ENCODE measurements at regions not wholly inside any gene's neighbourhood (a gene's known extent, or its start where the extent isn't known, plus 50 kb on each side); places are given as distances from the start of the nearest gene placed in this dataset.

DNA sequence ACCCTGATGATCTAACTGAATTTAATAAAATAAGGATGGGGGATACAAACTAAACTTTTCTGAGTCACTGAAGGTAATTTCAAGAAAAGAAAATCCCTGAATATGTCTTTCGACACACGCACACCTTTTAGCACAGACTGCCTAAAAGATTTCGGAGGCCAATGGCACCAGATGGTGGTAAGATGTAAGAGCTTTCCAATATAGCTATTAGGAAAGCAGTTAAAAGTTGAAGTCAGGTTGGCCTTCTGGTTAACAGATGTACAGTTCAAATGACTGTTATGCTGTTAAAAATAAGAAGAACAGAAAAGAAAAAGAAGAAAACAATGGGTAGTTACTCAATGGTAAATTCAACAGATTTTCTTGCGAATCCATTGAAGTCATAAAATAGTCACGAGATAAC lies 80.7 kb upstream of the KRR1 start:
- Histone ChIP-seq H4K20me1 (ENCODE audit: insufficient read depth, low read length) (no peaks in the 10 kb centered on the region), H3K9me3 (ENCODE audit: insufficient read depth, low read length) (no peaks in the 10 kb centered on the region), H3K9ac (ENCODE audit: low read length) (no peak overlapping the region), H3K4me3 (ENCODE audit: low read length) (no peak overlapping the region), H2AFZ (ENCODE audit: low read depth, low read length) (no peak overlapping the region), H3K4me1 (ENCODE audit: low read length) (no peaks in the 10 kb centered on the region), H3K36me3 (replicated peaks; ENCODE audit: low read depth, low read length) (no peaks in the 10 kb centered on the region), H3K27ac (ENCODE audit: low read length) (no peak overlapping the region), H3K27me3 (ENCODE audit: low read depth, low read length) (no peaks in the 10 kb centered on the region), H3K4me2 (ENCODE audit: low read length) (no peak overlapping the region), H3K79me2 (ENCODE audit: low read length) (no peaks in the 10 kb centered on the region)
- TF ChIP-seq, protein P1, sequence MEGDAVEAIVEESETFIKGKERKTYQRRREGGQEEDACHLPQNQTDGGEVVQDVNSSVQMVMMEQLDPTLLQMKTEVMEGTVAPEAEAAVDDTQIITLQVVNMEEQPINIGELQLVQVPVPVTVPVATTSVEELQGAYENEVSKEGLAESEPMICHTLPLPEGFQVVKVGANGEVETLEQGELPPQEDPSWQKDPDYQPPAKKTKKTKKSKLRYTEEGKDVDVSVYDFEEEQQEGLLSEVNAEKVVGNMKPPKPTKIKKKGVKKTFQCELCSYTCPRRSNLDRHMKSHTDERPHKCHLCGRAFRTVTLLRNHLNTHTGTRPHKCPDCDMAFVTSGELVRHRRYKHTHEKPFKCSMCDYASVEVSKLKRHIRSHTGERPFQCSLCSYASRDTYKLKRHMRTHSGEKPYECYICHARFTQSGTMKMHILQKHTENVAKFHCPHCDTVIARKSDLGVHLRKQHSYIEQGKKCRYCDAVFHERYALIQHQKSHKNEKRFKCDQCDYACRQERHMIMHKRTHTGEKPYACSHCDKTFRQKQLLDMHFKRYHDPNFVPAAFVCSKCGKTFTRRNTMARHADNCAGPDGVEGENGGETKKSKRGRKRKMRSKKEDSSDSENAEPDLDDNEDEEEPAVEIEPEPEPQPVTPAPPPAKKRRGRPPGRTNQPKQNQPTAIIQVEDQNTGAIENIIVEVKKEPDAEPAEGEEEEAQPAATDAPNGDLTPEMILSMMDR (IDR thresholded peaks at IDR 0.05; ENCODE audit: low read depth, low read length), result no peak
- TF ChIP-seq EZH2phosphoT487 (IDR thresholded peaks at IDR 0.05; ENCODE audit: low read depth), result no peak

DNA sequence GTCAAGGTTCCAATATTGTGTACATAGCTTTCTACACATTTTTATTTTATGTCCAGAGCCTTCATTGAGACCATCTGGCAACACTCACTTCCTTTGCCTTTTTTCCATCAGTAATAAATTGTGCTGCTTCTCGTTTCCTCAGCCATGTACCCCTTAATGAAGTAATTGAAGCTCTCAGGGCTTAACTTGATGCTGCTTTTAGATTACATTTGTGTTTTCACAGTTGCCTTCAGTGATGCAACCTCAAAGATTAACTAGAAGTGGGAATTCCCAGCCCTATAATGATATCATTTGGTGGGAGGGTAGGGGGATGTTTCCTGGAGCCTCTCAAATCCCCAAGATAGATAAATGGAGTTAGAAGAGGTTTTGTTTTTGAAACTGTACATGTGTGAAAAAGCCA lies 80.2 kb upstream of the KRR1 start:
- Histone ChIP-seq H3K36me3 (replicated peaks; ENCODE audit: low read depth, low read length) (no peaks in the 10 kb centered on the region), H3K4me2 (ENCODE audit: low read length) (no peak overlapping the region), H3K27me3 (ENCODE audit: low read depth, low read length) (no peaks in the 10 kb centered on the region), H4K20me1 (ENCODE audit: insufficient read depth, low read length) (no peaks in the 10 kb centered on the region), H3K79me2 (ENCODE audit: low read length) (no peaks in the 10 kb centered on the region), H3K4me1 (ENCODE audit: low read length) (no peaks in the 10 kb centered on the region), H3K27ac (ENCODE audit: low read length) (no peak overlapping the region), H2AFZ (ENCODE audit: low read depth, low read length) (no peak overlapping the region), H3K9me3 (ENCODE audit: insufficient read depth, low read length) (no peaks in the 10 kb centered on the region), H3K9ac (ENCODE audit: low read length) (no peak overlapping the region), H3K4me3 (ENCODE audit: low read length) (no peak overlapping the region)
- no peak for TF ChIP-seq EZH2phosphoT487 (IDR thresholded peaks at IDR 0.05; ENCODE audit: low read depth)
- TF ChIP-seq, protein P1 (IDR thresholded peaks at IDR 0.05; ENCODE audit: low read depth, low read length), result no peak

DNA sequence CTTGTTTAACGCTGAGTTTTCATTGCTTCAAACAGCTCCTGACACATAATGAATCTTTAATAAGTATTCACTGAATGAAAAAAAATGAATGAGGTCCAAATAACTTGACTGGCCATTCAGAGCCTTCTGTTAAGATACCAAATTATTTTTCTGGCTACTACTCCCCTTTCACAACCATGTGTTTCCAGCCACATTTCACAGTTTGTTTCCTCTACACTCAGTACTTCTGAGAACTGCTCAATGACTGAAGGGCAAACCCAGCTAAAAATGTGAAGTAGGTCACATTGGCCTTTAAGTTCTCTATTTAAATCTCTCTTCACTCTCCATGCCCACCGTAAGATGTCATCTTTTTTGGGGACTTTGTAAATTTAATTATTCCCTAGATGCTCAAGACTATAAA lies 78.4 kb upstream of the KRR1 start:
- Histone ChIP-seq H3K9me3 (ENCODE audit: insufficient read depth, low read length) (no peaks in the 10 kb centered on the region), H2AFZ (ENCODE audit: low read depth, low read length) (no peak overlapping the region), H3K36me3 (replicated peaks; ENCODE audit: low read depth, low read length) (no peaks in the 10 kb centered on the region), H3K4me3 (ENCODE audit: low read length) (no peak overlapping the region), H3K4me2 (ENCODE audit: low read length) (no peak overlapping the region), H3K27ac (ENCODE audit: low read length) (no peak overlapping the region), H3K27me3 (ENCODE audit: low read depth, low read length) (no peaks in the 10 kb centered on the region), H3K79me2 (ENCODE audit: low read length) (no peaks in the 10 kb centered on the region), H4K20me1 (ENCODE audit: insufficient read depth, low read length) (no peaks in the 10 kb centered on the region), H3K4me1 (ENCODE audit: low read length) (no peaks in the 10 kb centered on the region), H3K9ac (ENCODE audit: low read length) (no peak overlapping the region)
- TF ChIP-seq EZH2phosphoT487 (IDR thresholded peaks at IDR 0.05; ENCODE audit: low read depth), result no peak
- TF ChIP-seq, protein P1 (IDR thresholded peaks at IDR 0.05; ENCODE audit: low read depth, low read length), result no peak

DNA sequence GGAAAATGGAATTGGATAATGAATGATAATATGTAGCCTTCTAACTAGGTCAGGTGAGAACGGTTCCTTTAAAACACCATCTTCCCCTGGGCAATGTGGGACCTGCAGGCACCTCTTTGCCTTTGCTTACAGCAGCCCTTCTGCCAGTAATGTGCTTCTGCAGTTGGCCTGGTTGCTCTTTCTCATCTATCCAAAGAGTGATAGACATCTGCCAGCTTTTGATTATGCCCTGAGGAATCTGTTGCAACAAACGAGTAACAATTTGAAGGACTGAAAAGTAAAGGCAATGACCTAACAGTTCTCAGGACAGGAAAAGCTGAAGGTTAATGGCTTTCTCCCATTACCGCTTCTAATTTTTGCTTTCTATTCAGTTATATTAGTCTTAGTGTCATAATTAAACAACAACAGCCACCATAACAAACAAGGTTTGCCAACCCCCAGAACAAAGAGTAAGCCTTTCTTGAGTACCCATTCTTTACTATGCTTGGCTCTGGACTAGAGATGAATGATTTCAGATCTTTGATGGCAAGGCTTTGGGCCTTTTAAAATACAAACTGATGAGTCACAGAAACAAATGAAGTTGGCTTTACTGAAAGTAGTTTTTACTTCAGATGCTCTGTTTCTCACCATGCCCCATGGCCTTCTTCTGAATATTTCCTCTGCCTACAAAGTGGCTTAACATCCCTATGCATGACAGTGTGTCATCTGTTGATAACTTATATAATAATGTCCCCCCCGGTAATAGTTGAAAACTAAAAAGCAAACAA lies 76.1 kb upstream of the KRR1 start:
- H3K36me3 ChIP-seq (replicated peaks; ENCODE audit: low read depth, low read length), result no peaks in the 10 kb centered on the region
- no peak overlapping the region for H3K4me3 ChIP-seq (ENCODE audit: low read length)
- no peak overlapping the region for H3K4me2 ChIP-seq (ENCODE audit: low read length)
- no peaks in the 10 kb centered on the region for H3K27me3 ChIP-seq (ENCODE audit: low read depth, low read length)
- H3K9me3 ChIP-seq (ENCODE audit: insufficient read depth, low read length), result no peaks in the 10 kb centered on the region
- TF ChIP-seq EZH2phosphoT487 (IDR thresholded peaks at IDR 0.05; ENCODE audit: low read depth), result no peak
- TF ChIP-seq, protein P1 (IDR thresholded peaks at IDR 0.05; ENCODE audit: low read depth, low read length), result no peak
- H3K79me2 ChIP-seq (ENCODE audit: low read length), result no peaks in the 10 kb centered on the region
- no peak overlapping the region for H3K9ac ChIP-seq (ENCODE audit: low read length)
- no peaks in the 10 kb centered on the region for H4K20me1 ChIP-seq (ENCODE audit: insufficient read depth, low read length)
- no peak overlapping the region for H3K27ac ChIP-seq (ENCODE audit: low read length)
- H2AFZ ChIP-seq (ENCODE audit: low read depth, low read length), result no peak overlapping the region
- no peaks in the 10 kb centered on the region for H3K4me1 ChIP-seq (ENCODE audit: low read length)
